ENCODE measurements at regions not wholly inside any gene's neighbourhood (a gene's known extent, or its start where the extent isn't known, plus 50 kb on each side); places are given as distances from the start of the nearest gene placed in this dataset.

- DNase-seq = no peak
These were observed 193.5 kb upstream of the ID4 start for GRCh38 chr6:19643713-19644112.

GRCh38 chr6:19655744-19656143 lies 181.4 kb upstream of the ID4 start:
- no peak for DNase-seq

GRCh38 chr6:19660123-19660910 lies 176.9 kb upstream of the ID4 start:
- DNase-seq = no peak

DNA sequence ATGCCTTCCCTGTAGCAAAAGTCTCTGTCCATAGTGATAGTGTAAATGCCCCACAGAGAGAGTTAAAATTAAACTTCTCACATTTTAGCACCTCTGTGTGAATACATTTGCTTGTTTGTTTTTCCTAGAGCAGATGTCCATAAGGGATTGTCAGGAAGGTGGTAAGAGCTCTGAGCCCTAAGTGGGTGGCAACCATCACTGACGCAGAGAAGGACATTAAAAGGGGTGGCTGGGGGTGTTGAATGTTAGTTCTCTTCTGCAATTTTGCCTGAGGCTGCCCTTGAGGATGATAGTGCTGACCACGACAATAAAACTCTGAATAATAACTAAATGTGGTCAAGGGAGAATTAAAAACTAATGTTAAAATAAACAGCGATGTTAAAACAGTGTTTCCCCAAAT lies 174.3 kb upstream of the ID4 start:
- DNase-seq = no peak

DNA sequence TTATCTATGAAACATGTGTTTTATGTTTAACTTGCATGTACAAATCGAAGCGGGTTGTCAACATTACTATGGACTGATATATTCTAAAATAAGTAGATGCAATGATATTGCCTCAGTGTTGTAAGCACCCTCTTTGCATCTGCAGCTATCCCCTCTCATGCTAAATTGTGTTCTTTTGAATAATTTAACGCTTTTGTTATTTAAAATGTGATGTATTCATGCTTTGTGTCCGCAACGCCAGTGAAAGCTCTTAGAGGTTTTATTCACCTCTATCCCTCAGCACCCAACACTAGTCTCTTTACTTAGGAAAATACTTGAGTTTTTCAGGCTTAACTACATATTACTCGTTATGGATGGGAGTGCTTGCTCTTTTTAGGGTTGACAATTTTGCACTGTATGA lies 173.7 kb upstream of the ID4 start:
- DNase-seq = no peak

GRCh38 chr6:19664050-19664449 lies 173.1 kb upstream of the ID4 start:
- no peak for DNase-seq

DNA sequence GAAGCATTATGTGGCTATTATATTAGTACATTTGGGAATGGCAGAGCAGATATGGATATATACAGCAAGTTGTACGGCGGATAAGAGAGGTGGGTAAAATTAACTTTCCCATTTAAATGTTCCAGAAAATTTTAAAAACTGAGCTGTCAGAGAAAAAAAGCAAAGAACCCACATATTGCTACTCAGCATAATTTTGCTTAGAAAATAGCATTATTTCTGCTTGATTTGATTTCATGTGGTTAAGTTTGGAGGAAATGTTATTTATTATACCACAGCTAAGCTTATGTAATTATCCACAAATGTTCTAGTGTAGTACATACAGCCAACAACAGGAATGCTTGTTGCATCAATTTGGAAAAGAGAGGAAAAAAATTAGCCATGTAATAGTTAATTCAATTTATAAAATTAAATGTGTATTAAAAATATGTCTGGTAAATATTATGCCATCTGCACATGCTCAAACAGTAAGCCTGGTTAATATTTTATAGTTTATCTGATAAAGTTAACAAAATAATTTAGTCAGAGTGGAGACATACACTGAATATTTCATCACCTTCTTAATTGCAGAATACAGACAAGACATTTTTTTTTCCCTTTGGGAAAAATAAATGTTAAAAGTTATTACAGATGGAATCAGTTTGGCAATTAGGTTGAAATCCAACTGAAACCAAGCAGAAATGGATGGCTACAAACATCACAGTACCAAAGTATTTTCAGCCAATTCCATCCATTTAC lies 172.1 kb upstream of the ID4 start:
- DNase-seq = no peak

DNA sequence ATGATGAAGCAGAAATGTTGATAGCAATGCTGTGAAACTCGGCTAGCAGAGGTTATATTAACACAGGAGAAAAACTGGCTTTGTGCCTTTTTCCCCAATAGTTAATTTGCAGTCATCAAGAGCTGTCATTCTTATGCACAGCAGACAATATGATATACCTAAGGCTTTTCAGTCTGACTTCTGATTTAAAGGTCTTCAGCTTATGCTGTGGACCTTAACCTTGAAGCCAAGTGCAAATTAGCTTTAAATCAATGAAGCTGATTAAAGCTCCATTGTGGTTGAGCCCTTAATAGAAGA lies 171.6 kb upstream of the ID4 start:
- no peak for DNase-seq

DNA sequence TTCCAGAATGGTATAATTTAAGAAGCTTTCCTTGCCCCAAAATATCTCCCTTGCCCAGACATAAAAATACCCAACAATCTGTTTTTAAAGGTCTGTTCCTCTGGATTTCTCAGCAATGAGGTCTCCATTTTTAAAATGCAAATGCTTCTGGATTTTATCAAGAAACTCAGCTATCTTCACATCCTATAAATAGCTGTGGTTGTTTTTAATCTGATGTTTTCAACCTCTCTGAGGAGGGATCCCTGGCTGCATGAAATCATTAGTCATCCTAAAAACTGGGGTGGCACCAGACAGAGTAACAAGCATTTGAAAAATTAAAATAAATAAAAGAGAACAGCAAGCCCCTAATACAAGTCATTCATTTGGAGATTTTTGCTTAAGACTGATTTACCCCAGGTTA lies 168.5 kb upstream of the ID4 start:
- DNase-seq = no peak

GRCh38 chr6:19669206-19669605 lies 168.0 kb upstream of the ID4 start:
- DNase-seq = no peak

DNA sequence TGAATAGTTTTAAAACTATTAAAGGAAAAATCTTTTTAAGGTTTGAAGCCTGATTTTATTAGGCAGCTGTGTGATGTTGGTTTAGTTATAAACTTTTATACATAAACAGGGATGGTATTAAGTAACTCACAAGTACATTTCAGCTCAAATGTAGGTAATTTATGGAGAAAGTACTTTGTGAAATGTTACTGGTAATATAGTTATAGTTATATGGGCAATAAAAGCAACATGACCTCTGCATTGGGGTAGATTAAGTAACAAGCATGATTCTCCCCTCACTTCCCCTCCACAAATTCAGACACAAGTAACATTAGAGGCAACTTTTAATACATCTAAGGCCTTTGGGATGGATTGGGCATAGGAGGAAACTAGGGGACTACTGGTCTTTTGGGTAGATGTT lies 154.3 kb upstream of the ID4 start:
- no peak for DNase-seq

DNA sequence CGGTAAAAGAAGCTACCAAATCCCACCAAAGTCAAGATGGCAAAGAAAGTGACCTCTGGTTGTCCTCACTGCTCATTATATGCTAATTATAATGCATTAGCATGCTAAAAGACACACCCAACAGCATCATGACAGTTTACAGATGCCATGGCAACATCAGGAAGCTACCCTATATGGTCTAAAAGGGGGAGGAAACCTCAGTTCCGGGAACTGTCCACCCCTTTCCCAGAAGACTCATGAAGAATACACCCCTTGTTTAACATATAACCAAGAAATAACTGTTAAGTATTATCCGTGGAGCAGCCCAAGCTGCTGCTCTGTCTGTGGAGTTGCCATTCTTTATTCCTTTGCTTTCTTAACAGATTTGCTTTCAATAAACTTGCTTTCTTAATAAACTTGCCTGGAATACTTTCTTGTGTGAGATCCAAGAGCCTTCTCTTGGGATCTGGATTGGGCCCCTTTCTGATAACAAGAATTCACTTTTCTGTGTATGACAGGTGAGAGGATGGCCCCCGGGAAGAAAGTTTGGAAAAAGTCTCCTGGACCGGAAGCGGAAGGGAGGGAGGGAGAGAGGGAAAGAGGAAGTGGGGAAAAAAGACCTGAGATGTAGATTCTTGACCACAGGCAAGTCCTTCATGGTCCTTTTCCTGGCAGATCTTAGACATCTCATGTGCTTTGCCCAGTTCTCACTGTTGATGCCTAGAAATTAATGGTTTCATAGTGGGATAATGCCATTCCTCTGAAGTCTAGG lies 146.7 kb upstream of the ID4 start:
- no peak for DNase-seq

DNA sequence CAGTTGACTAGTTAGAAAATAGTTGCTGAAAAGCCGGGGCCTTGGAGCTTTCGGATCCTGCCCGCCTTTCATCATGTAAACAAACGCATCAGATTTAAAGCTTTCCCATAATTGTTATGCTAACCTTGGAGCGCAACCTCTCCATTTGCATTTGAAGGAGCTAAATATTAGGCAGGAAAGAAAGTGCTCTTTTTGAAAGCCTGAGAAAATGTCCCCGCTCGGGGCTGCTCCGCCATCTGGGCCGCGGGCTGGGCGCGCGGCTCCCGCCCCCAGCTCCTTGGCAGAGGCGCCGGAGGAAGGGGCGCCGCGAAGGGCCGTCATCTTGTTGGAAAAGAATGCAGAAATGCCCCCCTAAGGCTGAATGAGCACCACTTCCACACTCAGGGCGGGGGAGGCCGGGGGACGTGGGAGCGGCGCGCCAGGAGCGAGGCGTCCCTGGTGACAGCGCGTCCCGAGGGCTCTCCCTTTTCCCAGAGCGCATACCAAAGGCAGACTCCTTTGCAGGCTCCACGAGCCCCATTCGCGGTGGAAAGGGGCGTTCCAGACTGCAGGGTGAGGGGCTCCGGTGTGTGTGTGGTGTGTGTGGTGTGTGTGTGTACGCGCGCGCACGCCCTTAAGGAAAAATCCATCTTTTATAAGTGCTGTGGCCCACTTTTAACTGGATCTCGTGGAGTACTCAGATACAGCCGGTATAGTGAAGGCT lies 145.6 kb upstream of the ID4 start:
- DNase-seq = no peak

GRCh38 chr6:19692506-19693298 lies 144.5 kb upstream of the ID4 start:
- DNase-seq = no peak

- DNase-seq = no peak
These were observed 142.5 kb upstream of the ID4 start for GRCh38 chr6:19694697-19695096.

DNA sequence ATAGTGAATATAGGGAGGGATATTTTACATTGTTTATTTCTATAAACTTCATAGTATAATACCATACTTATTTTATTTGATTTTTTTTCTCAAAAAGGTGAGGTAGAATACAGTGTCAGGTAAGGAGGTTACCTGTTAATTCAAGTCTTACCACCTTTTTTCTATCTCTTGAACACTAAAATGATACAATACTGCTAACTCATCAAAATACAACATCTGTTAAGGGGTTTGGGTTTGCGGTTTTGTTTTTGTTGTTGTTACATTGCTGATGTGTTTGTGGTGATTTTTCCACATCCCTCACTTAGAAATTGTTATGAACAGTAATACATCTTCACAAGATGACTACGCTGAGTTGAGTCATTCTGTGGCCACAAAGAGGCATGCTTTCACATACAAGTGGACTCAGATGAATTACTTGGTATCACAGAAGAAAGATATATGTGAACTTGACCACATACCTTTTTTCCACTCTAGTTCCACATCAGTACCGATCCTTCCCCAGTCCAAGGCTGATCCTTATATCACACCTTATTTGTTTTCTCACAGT lies 139.4 kb upstream of the ID4 start:
- no peak for DNase-seq

GRCh38 chr6:19699932-19700331 lies 137.2 kb upstream of the ID4 start:
- DNase-seq = no peak

DNA sequence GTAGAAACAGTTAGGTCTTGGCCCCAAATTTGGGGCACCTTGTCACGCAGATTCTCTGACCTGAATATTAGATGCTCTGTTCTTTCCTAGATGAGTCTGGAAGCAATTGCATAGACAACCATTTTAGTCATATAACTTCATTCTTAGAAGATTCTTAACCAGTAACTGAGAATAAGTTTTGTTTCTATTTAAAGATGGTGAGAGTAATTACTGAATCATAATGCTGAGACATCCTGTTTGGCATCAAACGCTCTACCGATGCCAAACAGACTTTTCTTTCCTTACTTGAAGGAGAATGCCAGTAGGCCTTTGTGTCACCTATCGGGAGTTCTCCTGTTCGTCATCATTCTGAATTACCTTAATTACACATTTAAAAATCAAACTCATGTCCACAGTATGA lies 131.6 kb upstream of the ID4 start:
- no peak for DNase-seq

- DNase-seq = no peak
These were observed 125.0 kb upstream of the ID4 start for GRCh38 chr6:19712012-19712688.

DNA sequence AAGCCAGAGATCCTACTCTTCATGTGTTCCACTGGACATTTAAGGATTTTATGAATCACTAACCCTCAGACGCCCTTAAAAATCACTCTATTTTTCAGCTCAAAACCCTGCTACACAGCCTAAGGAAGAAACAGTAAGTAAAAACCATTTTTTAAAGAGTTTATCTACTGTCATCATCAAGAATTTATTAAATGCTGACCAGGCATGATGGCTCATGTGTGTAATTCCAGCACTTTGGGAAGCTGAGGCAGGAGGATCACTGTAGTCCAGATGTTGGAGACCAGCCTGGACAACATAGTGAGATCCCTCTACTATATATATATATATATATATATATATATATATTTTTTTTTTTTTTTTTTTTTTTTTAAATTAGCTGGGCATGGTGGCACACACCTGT lies 124.2 kb upstream of the ID4 start:
- no peak for DNase-seq

GRCh38 chr6:19713411-19713810 lies 123.8 kb upstream of the ID4 start:
- DNase-seq = no peak

- DNase-seq = no peak
These were observed 123.2 kb upstream of the ID4 start for GRCh38 chr6:19713984-19714383.

All from stimulated activated CD4-positive, alpha-beta T cell treated with anti-CD3 and anti-CD28 coated beads, Interleukin-1b, Interleukin-23, amount 100 ng/mL, for 48 hours (primary cell).